Endothelial cell of umbilical vein (primary cell): ENCODE measurements at regions not wholly inside any gene's neighbourhood (a gene's known extent, or its start where the extent isn't known, plus 50 kb on each side); places are given as distances from the start of the nearest gene placed in this dataset.

Source experiments
- BruUV-seq: library from RNA; stranded (reverse); fragments of 400-500 nt; replicated peaks from 2 replicates; lab custom pipeline; 2021; lab: Mats Ljungman, UMichigan
- CTCF ChIA-PET: fragments of 300-600, 350-600 bp; sonication (Branson Sonifier 250); formaldehyde crosslinking; loops from one replicate; lab custom pipeline; 2021; ENCODE audit warnings: antibody characterized with exemption, inconsistent platforms; lab: Charles Lee
- POLR2A ChIA-PET: fragments of 300-600, 350-600 bp; sonication (Branson Sonifier 250); formaldehyde crosslinking; loops from one replicate; lab custom pipeline; 2021; ENCODE audit warnings: antibody characterized with exemption, inconsistent platforms; lab: Charles Lee
- DNase-seq: peaks from one replicate; pipeline ENCODE4 v3.0.0-alpha.2; 2011; ENCODE audit warnings: low read depth, low spot score
- FAIRE-seq: peaks from 2 replicates; lab custom pipeline; 2011; peaks lifted over from hg19 to GRCh38; lab: Jason Lieb, UNC
- H2AFZ ChIP-seq: 2 replicates; pipeline ENCODE4 v1.6.0; 2012; ENCODE audit warnings: low read depth, low read length, control low read depth, inconsistent platforms
- H3K27ac ChIP-seq: 2 replicates; pipeline ENCODE4 v1.5.1; 2011; ENCODE audit warnings: low read depth, mild to moderate bottlenecking, control low read depth, low read length, moderate library complexity; ENCODE audit not compliant: insufficient read depth
- H3K27me3 ChIP-seq, 2 experiments: 2 replicates each; pipeline versions ENCODE4 v1.6.0 to v1.6.1; 2011; ENCODE audit warnings: low read length in 2 of 2, mixed read lengths in 1 of 2; ENCODE audit not compliant: control insufficient read depth in 2 of 2, insufficient read depth in 2 of 2
- H3K36me3 ChIP-seq, 2 experiments: 2 replicates in 1 of 2; 3 replicates in 1 of 2; pipeline ENCODE4 v1.5.1; 2011; ENCODE audit warnings: low read length in 2 of 2, mild to moderate bottlenecking in 1 of 2, moderate library complexity in 1 of 2; ENCODE audit not compliant: control insufficient read depth in 2 of 2, insufficient read depth in 2 of 2; ENCODE audit errors: extremely low read depth in 1 of 2
- H3K4me1 ChIP-seq: 3 replicates; pipeline ENCODE4 v1.5.1; 2011; ENCODE audit warnings: mild to moderate bottlenecking, low read length; ENCODE audit not compliant: control insufficient read depth, insufficient read depth; ENCODE audit errors: extremely low read depth
- H3K4me2 ChIP-seq: 2 replicates; pipeline ENCODE4 v1.6.1; 2011; ENCODE audit warnings: low read length, control low read depth, mixed read lengths; ENCODE audit not compliant: insufficient read depth
- H3K4me3 ChIP-seq, 3 experiments: fragments of 200-600 bp in 1 of 3; sonication (generic), shearing (Covaris generic) in 1 of 3; replicated peaks in 1 of 3; 2 replicates each; pipeline ENCODE4 v1.5.1; 2011 to 2016; ENCODE audit warnings: control low read depth in 3 of 3, low read length in 3 of 3, mild to moderate bottlenecking in 2 of 3, inconsistent platforms in 1 of 3, low read depth in 1 of 3, moderate library complexity in 1 of 3; ENCODE audit not compliant: insufficient read depth in 1 of 3
- H3K79me2 ChIP-seq: 2 replicates; pipeline ENCODE4 v1.6.0; 2012; ENCODE audit warnings: low read length, inconsistent platforms; ENCODE audit not compliant: control insufficient read depth, insufficient read depth
- H3K9ac ChIP-seq: replicated peaks from 2 replicates; pipeline ENCODE3; 2011; ENCODE audit warnings: low read length, control low read depth; ENCODE audit not compliant: insufficient read depth; ENCODE audit errors: extremely low read depth
- H3K9me1 ChIP-seq: replicated peaks from 3 replicates; pipeline ENCODE4 v1.6.0; 2011; ENCODE audit warnings: mild to moderate bottlenecking, low read length; ENCODE audit not compliant: control insufficient read depth, insufficient read depth; ENCODE audit errors: extremely low read depth
- H3K9me3 ChIP-seq: replicated peaks from 2 replicates; pipeline ENCODE4 v1.5.1; 2012; ENCODE audit warnings: low read length, inconsistent platforms; ENCODE audit not compliant: control insufficient read depth, insufficient read depth
- H4K20me1 ChIP-seq: replicated peaks from 2 replicates; pipeline ENCODE3; 2011; ENCODE audit warnings: mild to moderate bottlenecking, low read length; ENCODE audit not compliant: control insufficient read depth, insufficient read depth; ENCODE audit errors: extremely low read depth
- CTCF ChIP-seq, 2 donors: IDR thresholded peaks; 1 replicate in 1 of 2; 2 replicates in 1 of 2; pipeline ENCODE4 v1.5.1; 2011; ENCODE audit warnings: low read length in 2 of 2, mild to moderate bottlenecking in 2 of 2, moderate library complexity in 2 of 2, control low read depth in 1 of 2, inconsistent platforms in 1 of 2, low read depth in 1 of 2; ENCODE audit not compliant: insufficient read depth in 1 of 2; ENCODE audit errors: extremely low read depth in 1 of 2
- EZH2 ChIP-seq: IDR thresholded peaks from 2 replicates; pipeline ENCODE4 v1.6.1; 2012; ENCODE audit warnings: borderline replicate concordance, low read depth, mild to moderate bottlenecking, moderate library complexity, low read length, inconsistent platforms; ENCODE audit not compliant: severe bottlenecking
- FOS ChIP-seq: IDR thresholded peaks from 2 replicates; pipeline ENCODE4 v1.6.1; 2011; ENCODE audit warnings: mild to moderate bottlenecking, low read length, moderate library complexity, borderline replicate concordance; ENCODE audit not compliant: insufficient read depth
- GATA2 ChIP-seq: IDR thresholded peaks from 2 replicates; pipeline ENCODE4 v1.7.0; 2011; ENCODE audit warnings: low read depth, mild to moderate bottlenecking, moderate library complexity, mixed read lengths, low read length; ENCODE audit not compliant: insufficient read length, insufficient read depth
- JUN ChIP-seq: IDR thresholded peaks from 2 replicates; pipeline ENCODE4 v1.6.1; 2011; ENCODE audit warnings: borderline replicate concordance, low read depth; ENCODE audit not compliant: insufficient read length, insufficient read depth
- MYC ChIP-seq: IDR thresholded peaks from one replicate; pipeline ENCODE4 v1.6.1; 2011; ENCODE audit warnings: mild to moderate bottlenecking, low read depth, low read length
- POLR2A ChIP-seq: IDR thresholded peaks from 2 replicates; pipeline ENCODE4 v1.6.1; 2012; ENCODE audit warnings: low read depth, mild to moderate bottlenecking, control low read depth, low read length
- POLR2AphosphoS5 ChIP-seq: IDR thresholded peaks from 2 replicates; pipeline ENCODE4 v1.6.1; 2012; ENCODE audit warnings: low read depth, mild to moderate bottlenecking, control low read depth, low read length, moderate library complexity; ENCODE audit not compliant: insufficient read depth
- dilution Hi-C: fragments of 300-500 bp; cut with MboI; formaldehyde crosslinking; loops from one replicate; pipeline ENCODE4 v1.15.0; 2019; ENCODE audit warnings: low sequenced_read_pairs; ENCODE audit not compliant: extremely low pct_ligation_motif_present
- intact Hi-C: fragments of 100-400 bp; cut with micrococcal nuclease; formaldehyde crosslinking; loops from one replicate; pipeline ENCODE4 v1.10.0; 2022
- TF ChIP-seq, protein P1 (sequence below): IDR thresholded peaks from 2 replicates; pipeline ENCODE4 v1.6.1; 2011; ENCODE audit not compliant: insufficient read depth, insufficient read length

DNA sequence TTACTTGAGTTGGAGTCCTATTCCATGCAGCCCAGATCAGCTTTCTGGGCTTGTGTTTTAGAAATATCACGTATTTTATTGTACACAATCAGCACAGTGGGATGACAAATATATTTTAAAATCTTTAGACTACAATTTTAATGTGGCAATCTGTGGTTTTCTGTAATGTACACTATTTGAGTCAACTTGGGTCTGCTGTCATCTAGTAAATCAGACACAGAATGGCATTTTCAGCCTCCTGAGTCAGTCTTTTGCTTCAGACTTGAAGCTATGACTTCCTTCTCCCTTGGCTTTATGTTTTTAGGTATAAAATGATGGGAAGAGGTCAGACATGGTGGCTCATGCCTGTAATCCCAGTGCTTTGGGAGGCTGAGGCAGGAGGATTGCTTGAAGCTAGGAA, 232.1 kb downstream of the NECTIN3 start:
- H3K9ac ChIP-seq, result no peak overlapping the region
- no peak overlapping the region for H3K4me3 ChIP-seq
- no peak overlapping the region for H3K27ac ChIP-seq
- H3K36me3 ChIP-seq, result no peaks in the 10 kb centered on the region
- no peaks in the 10 kb centered on the region for H3K9me1 ChIP-seq
- TF ChIP-seq CTCF (IDR thresholded peaks at IDR 0.05; ENCODE audit: extremely low read depth in 1 of 2, insufficient read depth in 1 of 2, low read depth in 1 of 2, low read length in 2 of 2), result no peak
- TF ChIP-seq FOS, result no peak
- no peak for TF ChIP-seq MYC
- TF ChIP-seq POLR2AphosphoS5, result no peak
- no peak for TF ChIP-seq GATA2
- TF ChIP-seq POLR2A, result no peak
- TF ChIP-seq, protein P1, sequence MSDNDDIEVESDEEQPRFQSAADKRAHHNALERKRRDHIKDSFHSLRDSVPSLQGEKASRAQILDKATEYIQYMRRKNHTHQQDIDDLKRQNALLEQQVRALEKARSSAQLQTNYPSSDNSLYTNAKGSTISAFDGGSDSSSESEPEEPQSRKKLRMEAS, result no peak
- no peak for TF ChIP-seq JUN
- no peak for TF ChIP-seq EZH2
- ChIA-PET POLR2A (no interaction called here), CTCF (no interaction called here)
- no TSS peak for BruUV-seq
- H3K79me2 ChIP-seq, result no peaks in the 10 kb centered on the region
- dilution Hi-C loops (no loop called here), intact Hi-C loops (no loop called here)
- no peaks in the 10 kb centered on the region for H3K4me1 ChIP-seq
- H3K27me3 ChIP-seq, result no peaks in the 10 kb centered on the region
- H2AFZ ChIP-seq, result no peak overlapping the region
- H3K9me3 ChIP-seq, result no peaks in the 10 kb centered on the region
- no peak overlapping the region for H3K4me2 ChIP-seq
- no peak for FAIRE-seq
- H4K20me1 ChIP-seq, result no peaks in the 10 kb centered on the region
- no peak for DNase-seq
